Ishikawa (cell line): ENCODE measurements at regions not wholly inside any gene's neighbourhood (a gene's known extent, or its start where the extent isn't known, plus 50 kb on each side); places are given as distances from the start of the nearest gene placed in this dataset.
A peak's percentile ranks its signal among the peaks of the same experiment; 100 is the strongest.

ENCODE experiments used
- CEBPB ChIP-seq: IDR thresholded peaks from 2 replicates; pipeline ENCODE4 v1.6.1; 2012
- CREB1 ChIP-seq: IDR thresholded peaks from 2 replicates; pipeline ENCODE4 v1.6.1; 2012; ENCODE audit warnings: low read depth
- EGR1 ChIP-seq: IDR thresholded peaks from 2 replicates; pipeline ENCODE4 v1.6.1; 2012
- EP300 ChIP-seq: IDR thresholded peaks from 2 replicates; pipeline ENCODE4 v1.6.1; 2012; ENCODE audit warnings: borderline replicate concordance
- FOXM1 ChIP-seq: IDR thresholded peaks from 2 replicates; pipeline ENCODE4 v1.6.1; 2012; ENCODE audit warnings: low read depth, borderline replicate concordance
- MAX ChIP-seq: IDR thresholded peaks from 2 replicates; pipeline ENCODE4 v1.6.1; 2012
- NFIC ChIP-seq: IDR thresholded peaks from 2 replicates; pipeline ENCODE4 v1.6.1; 2012
- RAD21 ChIP-seq: IDR thresholded peaks from 2 replicates; pipeline ENCODE4 v1.6.1; 2012; ENCODE audit warnings: low read depth
- REST ChIP-seq: IDR thresholded peaks from 2 replicates; pipeline ENCODE4 v1.6.1; 2012; ENCODE audit warnings: low read depth, mild to moderate bottlenecking
- TAF1 ChIP-seq: IDR thresholded peaks from 2 replicates; pipeline ENCODE4 v1.6.1; 2012; ENCODE audit warnings: low read depth, mild to moderate bottlenecking
- TCF12 ChIP-seq: IDR thresholded peaks from 2 replicates; pipeline ENCODE4 v1.6.1; 2012; ENCODE audit warnings: low read depth
- TEAD4 ChIP-seq: IDR thresholded peaks from 2 replicates; pipeline ENCODE4 v1.6.1; 2012
- USF1 ChIP-seq: IDR thresholded peaks from 2 replicates; pipeline ENCODE4 v1.6.1; 2012
- YY1 ChIP-seq: IDR thresholded peaks from 2 replicates; pipeline ENCODE4 v1.6.1; 2012; ENCODE audit warnings: low read depth
- ZBTB7A ChIP-seq: IDR thresholded peaks from 2 replicates; pipeline ENCODE4 v1.6.1; 2012; ENCODE audit warnings: low read depth

GRCh38 chr5:174945853-174946252, 221.5 kb downstream of the MSX2 start:
- TF ChIP-seq NFIC: no peak
- no peak for TF ChIP-seq EP300

- TF ChIP-seq EP300 (no peak), YY1 (no peak), RAD21 (no peak), TCF12 (no peak), MAX (no peak), NFIC (no peak), CEBPB (no peak), REST (no peak), FOXM1 (no peak), EGR1 (no peak), CREB1 (no peak), ZBTB7A (no peak), TEAD4 (no peak), USF1 (no peak), TAF1 (no peak)
Measured at GRCh38 chr5:174943785-174944184, 219.4 kb downstream of the MSX2 start.

GRCh38 chr5:174937201-174938123, 213.1 kb downstream of the MSX2 start:
- no peak for TF ChIP-seq ZBTB7A
- TF ChIP-seq REST: no peak
- no peak for TF ChIP-seq YY1
- TF ChIP-seq EGR1: no peak
- TF ChIP-seq TEAD4: no peak
- TF ChIP-seq NFIC: no peak
- no peak for TF ChIP-seq TAF1
- no peak for TF ChIP-seq CREB1
- no peak for TF ChIP-seq FOXM1
- no peak for TF ChIP-seq MAX
- no peak for TF ChIP-seq RAD21
- no peak for TF ChIP-seq TCF12
- no peak for TF ChIP-seq EP300
- TF ChIP-seq USF1: no peak
- TF ChIP-seq CEBPB: no peak

GRCh38 chr5:174935854-174936474, 211.6 kb downstream of the MSX2 start:
- no peak for TF ChIP-seq EP300
- peak; percentile 79 for TF ChIP-seq RAD21
- TF ChIP-seq USF1: no peak

- no peak for TF ChIP-seq MAX
- TF ChIP-seq CREB1: no peak
- no peak for TF ChIP-seq EP300
- no peak for TF ChIP-seq USF1
- no peak for TF ChIP-seq TEAD4
- no peak for TF ChIP-seq RAD21
- no peak for TF ChIP-seq ZBTB7A
- no peak for TF ChIP-seq TCF12
- no peak for TF ChIP-seq NFIC
Measured at GRCh38 chr5:174925586-174925985, 201.2 kb downstream of the MSX2 start.
